ENCODE measurements at regions not wholly inside any gene's neighbourhood (a gene's known extent, or its start where the extent isn't known, plus 50 kb on each side); places are given as distances from the start of the nearest gene placed in this dataset.
A peak's percentile ranks its signal among the peaks of the same experiment; 100 is the strongest.

GRCh38 chr3:72563690-72564370 is 284.4 kb downstream of the SHQ1 start:
- no peak for DNase-seq

- DNase-seq, result no peak
These were observed 287.2 kb downstream of the SHQ1 start for GRCh38 chr3:72560846-72561675.

GRCh38 chr3:72559385-72559784 is 288.9 kb downstream of the SHQ1 start:
- DNase-seq, result no peak

GRCh38 chr3:72558001-72558400 is 290.2 kb downstream of the SHQ1 start:
- DNase-seq, result no peak

- no peak for DNase-seq
These were observed 292.5 kb downstream of the SHQ1 start for GRCh38 chr3:72555714-72556113.

- no peak for DNase-seq
These were observed 293.6 kb downstream of the SHQ1 start for GRCh38 chr3:72554689-72555088.

GRCh38 chr3:72553298-72553697 is 294.9 kb downstream of the SHQ1 start:
- DNase-seq, result no peak

- no peak for DNase-seq
These were observed 297.5 kb downstream of the SHQ1 start for GRCh38 chr3:72550582-72551262.

- peak; percentile 38 for DNase-seq
These were observed 298.3 kb downstream of the SHQ1 start for GRCh38 chr3:72549761-72550581.

GRCh38 chr3:72548981-72549380 is 299.3 kb downstream of the SHQ1 start:
- no peak for DNase-seq

GRCh38 chr3:72548461-72548860 is 299.8 kb downstream of the SHQ1 start:
- no peak for DNase-seq

GRCh38 chr3:72547183-72547582 is 301.1 kb downstream of the SHQ1 start:
- no peak for DNase-seq

- DNase-seq, result no peak
These were observed 304.0 kb downstream of the SHQ1 start for GRCh38 chr3:72544239-72544638.

GRCh38 chr3:72543246-72543645 is 305.0 kb downstream of the SHQ1 start:
- DNase-seq, result no peak

- no peak for DNase-seq
These were observed 305.5 kb downstream of the SHQ1 start for GRCh38 chr3:72542781-72543180.

GRCh38 chr3:72539856-72540255 is 308.4 kb downstream of the SHQ1 start:
- DNase-seq, result no peak

- DNase-seq, result no peak
These were observed 310.0 kb downstream of the SHQ1 start for GRCh38 chr3:72538070-72538745.

- DNase-seq, result no peak
These were observed 310.8 kb downstream of the SHQ1 start for GRCh38 chr3:72537448-72537847.

GRCh38 chr3:72536878-72537267 is 311.4 kb downstream of the SHQ1 start:
- no peak for DNase-seq

- no peak for DNase-seq
These were observed 311.9 kb downstream of the SHQ1 start for GRCh38 chr3:72536206-72536877.

- DNase-seq, result no peak
These were observed 312.5 kb downstream of the SHQ1 start for GRCh38 chr3:72535772-72536171.

Data from NCI-H1092 treated with DMSO at 0.1 percent for 48 hours (cell line).